GM06990 (cell line): ENCODE measurements at regions not wholly inside any gene's neighbourhood (a gene's known extent, or its start where the extent isn't known, plus 50 kb on each side); places are given as distances from the start of the nearest gene placed in this dataset.

Experiments
- DNase-seq: peaks from one replicate; pipeline ENCODE4 v3.0.0-alpha.2; 2011; ENCODE audit not compliant: insufficient read length; ENCODE audit errors: extremely low read depth
- H3K27me3 ChIP-seq: replicated peaks from 2 replicates; pipeline ENCODE4 v1.6.0; 2011; ENCODE audit warnings: low read length; ENCODE audit not compliant: control insufficient read depth, insufficient read depth
- H3K36me3 ChIP-seq: 2 replicates; pipeline ENCODE4 v1.5.1; 2011; ENCODE audit warnings: low read length; ENCODE audit not compliant: control insufficient read depth, insufficient read depth
- H3K4me3 ChIP-seq: replicated peaks from 2 replicates; pipeline ENCODE4 v1.5.1; 2011; ENCODE audit warnings: low read depth, mild to moderate bottlenecking, control low read depth, low read length
- TF ChIP-seq, protein P1 (sequence below): IDR thresholded peaks from 2 replicates; pipeline ENCODE4 v1.5.1; 2011; ENCODE audit warnings: low read length, control low read depth, mild to moderate bottlenecking, inconsistent platforms; ENCODE audit not compliant: insufficient read depth, poor library complexity, severe bottlenecking

DNA sequence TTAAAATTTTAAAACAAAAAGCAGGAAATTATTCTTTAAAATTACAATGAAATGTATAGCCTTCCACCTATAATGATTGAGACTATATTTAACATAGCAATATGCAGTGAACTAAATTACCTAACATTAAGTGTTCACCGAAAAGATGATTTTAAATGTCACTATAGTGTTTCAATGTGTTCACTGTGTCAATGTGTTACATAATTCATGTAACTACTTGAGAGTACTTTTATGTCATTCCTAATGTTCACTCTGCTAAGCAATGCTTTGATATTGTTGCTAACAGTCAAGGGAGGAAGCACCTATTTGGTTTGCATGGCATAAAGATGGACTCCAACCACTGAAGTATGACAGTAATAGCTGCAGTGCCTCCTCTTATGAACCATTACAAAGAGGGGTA lies 629.8 kb upstream of the C9orf72 start:
- H3K36me3 ChIP-seq: no peaks in the 10 kb centered on the region
- TF ChIP-seq, protein P1, sequence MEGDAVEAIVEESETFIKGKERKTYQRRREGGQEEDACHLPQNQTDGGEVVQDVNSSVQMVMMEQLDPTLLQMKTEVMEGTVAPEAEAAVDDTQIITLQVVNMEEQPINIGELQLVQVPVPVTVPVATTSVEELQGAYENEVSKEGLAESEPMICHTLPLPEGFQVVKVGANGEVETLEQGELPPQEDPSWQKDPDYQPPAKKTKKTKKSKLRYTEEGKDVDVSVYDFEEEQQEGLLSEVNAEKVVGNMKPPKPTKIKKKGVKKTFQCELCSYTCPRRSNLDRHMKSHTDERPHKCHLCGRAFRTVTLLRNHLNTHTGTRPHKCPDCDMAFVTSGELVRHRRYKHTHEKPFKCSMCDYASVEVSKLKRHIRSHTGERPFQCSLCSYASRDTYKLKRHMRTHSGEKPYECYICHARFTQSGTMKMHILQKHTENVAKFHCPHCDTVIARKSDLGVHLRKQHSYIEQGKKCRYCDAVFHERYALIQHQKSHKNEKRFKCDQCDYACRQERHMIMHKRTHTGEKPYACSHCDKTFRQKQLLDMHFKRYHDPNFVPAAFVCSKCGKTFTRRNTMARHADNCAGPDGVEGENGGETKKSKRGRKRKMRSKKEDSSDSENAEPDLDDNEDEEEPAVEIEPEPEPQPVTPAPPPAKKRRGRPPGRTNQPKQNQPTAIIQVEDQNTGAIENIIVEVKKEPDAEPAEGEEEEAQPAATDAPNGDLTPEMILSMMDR: no peak
- no peak for DNase-seq
- no peaks in the 10 kb centered on the region for H3K27me3 ChIP-seq
- H3K4me3 ChIP-seq: no peak overlapping the region

DNA sequence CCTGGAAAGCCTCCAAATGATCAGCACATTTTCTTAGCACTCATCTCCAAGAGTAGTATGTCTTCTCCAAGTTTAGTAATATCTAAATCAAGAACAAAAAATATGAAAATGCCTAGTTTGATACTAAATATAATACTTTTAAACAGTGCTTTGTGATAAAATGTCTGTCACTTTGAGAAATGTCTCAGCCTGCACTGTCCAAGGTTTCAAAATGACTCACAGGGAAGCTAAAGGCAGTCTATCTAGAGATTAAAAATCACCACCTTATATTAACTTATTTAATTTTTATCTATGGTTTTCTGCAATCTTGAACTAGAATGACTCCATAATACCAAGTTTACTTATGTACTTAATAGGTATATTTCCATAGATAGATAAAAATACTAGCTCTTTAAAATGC lies 633.0 kb upstream of the C9orf72 start:
- TF ChIP-seq, protein P1: no peak
- H3K36me3 ChIP-seq: no peaks in the 10 kb centered on the region
- H3K27me3 ChIP-seq: no peaks in the 10 kb centered on the region
- no peak overlapping the region for H3K4me3 ChIP-seq
- DNase-seq: no peak

DNA sequence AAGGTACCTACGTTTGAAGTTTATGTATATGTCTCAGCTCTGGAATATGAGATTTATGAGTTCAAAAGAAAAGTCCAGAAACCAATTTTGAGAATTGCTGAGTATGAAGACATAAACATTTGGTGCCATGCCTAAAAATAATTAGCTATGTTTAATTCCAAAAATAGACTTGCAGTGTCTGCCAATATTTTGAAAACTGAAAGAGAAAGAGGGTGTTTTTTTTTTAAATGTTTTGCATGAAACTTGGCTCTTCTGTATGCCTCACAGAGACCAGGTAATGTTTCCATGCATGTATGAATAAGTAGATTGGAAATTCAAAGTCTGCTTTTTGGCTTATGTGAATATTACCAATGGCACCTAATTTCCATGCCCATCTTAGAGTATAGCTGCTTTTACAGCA lies 634.4 kb upstream of the C9orf72 start:
- H3K36me3 ChIP-seq: no peaks in the 10 kb centered on the region
- TF ChIP-seq, protein P1: no peak
- no peak for DNase-seq
- H3K27me3 ChIP-seq: no peaks in the 10 kb centered on the region
- H3K4me3 ChIP-seq: no peak overlapping the region

DNA sequence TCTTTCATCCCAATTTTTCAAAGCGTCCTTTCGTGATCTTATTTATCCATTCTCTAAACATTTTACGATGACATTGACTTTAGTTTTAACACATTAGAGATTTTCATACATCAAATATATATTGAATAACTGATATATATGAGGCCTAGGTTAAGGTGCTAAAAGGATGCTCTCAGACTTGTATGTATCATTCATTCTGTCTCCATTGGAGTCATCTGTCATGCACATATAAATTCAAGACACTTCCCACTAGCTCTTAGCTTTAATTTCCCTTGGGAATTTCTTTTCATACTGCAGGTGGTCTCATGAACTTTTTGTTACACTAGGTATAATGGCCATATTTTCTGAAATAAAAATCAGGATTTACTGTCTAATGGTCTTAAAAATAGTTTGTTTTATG lies 635.8 kb upstream of the C9orf72 start:
- no peaks in the 10 kb centered on the region for H3K27me3 ChIP-seq
- H3K4me3 ChIP-seq: no peak overlapping the region
- TF ChIP-seq, protein P1: no peak
- no peak for DNase-seq
- no peaks in the 10 kb centered on the region for H3K36me3 ChIP-seq

DNA sequence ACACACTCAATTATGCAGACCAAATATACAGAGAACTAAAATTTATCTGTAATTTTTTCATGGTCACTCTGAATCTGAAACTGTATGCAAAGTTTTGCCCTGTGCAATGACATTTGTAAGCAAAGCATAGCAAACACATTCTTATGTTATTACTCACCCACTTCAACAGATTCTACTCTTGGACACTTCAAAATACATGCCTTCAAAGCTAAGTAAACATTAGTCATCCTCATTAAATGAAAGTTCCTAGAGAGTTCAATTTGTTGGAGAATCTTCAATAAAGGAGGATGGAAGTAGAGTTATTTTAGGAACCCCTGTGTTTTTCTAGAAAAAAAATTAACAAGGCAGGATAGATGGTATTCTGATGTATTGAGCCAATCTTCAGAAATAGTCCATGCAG lies 639.7 kb upstream of the C9orf72 start:
- Histone ChIP-seq H3K27me3 (no peaks in the 10 kb centered on the region), H3K4me3 (no peak overlapping the region), H3K36me3 (no peaks in the 10 kb centered on the region)
- DNase-seq: no peak
- TF ChIP-seq, protein P1: no peak
